ENCODE measurements at regions not wholly inside any gene's neighbourhood (a gene's known extent, or its start where the extent isn't known, plus 50 kb on each side); places are given as distances from the start of the nearest gene placed in this dataset.

- Histone ChIP-seq H3K27ac (replicated peaks in 1 of 4) (no peak overlapping the region), H3K36me3 (no peaks in the 10 kb centered on the region), H3K4me1 (no peaks in the 10 kb centered on the region), H3K4me3 (no peak overlapping the region), H3K27me3 (no peaks in the 10 kb centered on the region), H3K9me3 (no peaks in the 10 kb centered on the region)
- intact Hi-C loops (cut with DNase I), result no loop called here
- WGBS, result 66% methylated on average over 13 of the region's 13 CpGs
- DNase-seq (ENCODE audit: extremely low spot score), result no peak
- TF ChIP-seq EP300 (IDR thresholded peaks at IDR 0.05) (no peak), POLR2A (IDR thresholded peaks at IDR 0.05; ENCODE audit: low read depth) (no peak), POLR2AphosphoS5 (IDR thresholded peaks at IDR 0.05) (no peak)
- TF ChIP-seq, protein P1, sequence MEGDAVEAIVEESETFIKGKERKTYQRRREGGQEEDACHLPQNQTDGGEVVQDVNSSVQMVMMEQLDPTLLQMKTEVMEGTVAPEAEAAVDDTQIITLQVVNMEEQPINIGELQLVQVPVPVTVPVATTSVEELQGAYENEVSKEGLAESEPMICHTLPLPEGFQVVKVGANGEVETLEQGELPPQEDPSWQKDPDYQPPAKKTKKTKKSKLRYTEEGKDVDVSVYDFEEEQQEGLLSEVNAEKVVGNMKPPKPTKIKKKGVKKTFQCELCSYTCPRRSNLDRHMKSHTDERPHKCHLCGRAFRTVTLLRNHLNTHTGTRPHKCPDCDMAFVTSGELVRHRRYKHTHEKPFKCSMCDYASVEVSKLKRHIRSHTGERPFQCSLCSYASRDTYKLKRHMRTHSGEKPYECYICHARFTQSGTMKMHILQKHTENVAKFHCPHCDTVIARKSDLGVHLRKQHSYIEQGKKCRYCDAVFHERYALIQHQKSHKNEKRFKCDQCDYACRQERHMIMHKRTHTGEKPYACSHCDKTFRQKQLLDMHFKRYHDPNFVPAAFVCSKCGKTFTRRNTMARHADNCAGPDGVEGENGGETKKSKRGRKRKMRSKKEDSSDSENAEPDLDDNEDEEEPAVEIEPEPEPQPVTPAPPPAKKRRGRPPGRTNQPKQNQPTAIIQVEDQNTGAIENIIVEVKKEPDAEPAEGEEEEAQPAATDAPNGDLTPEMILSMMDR (IDR thresholded peaks at IDR 0.05), result no peak
Observed at GRCh38 chr11:90774727-90775566, 552.1 kb upstream of the CHORDC1 start.

DNA sequence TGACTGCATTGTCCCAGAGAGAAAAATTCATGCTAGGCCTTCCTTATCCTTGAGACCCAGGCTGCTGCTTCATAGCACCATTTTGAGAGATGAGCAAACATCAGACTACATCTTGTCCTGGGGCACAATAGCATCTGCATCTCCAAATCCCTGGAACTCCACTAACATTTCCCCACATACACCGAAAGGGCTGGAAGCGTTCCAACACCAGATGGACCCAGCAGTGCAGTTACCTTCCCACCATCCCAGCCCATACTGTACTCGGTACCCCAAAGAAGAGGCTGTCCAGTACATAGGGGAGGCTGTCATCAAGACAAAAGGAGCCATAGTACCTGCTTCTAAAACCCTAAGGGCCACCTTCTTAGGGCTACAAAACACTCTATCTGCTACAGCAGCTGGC, 547.2 kb upstream of the CHORDC1 start:
- no peak for DNase-seq (ENCODE audit: extremely low spot score)
- Histone ChIP-seq H3K27ac (replicated peaks in 1 of 4) (no peak overlapping the region), H3K4me3 (no peak overlapping the region), H3K36me3 (no peaks in the 10 kb centered on the region), H3K27me3 (no peaks in the 10 kb centered on the region), H3K4me1 (no peaks in the 10 kb centered on the region), H3K9me3 (no peaks in the 10 kb centered on the region)
- TF ChIP-seq POLR2A (IDR thresholded peaks at IDR 0.05; ENCODE audit: low read depth), result no peak
- WGBS, result 100% methylated on average over 3 of the region's 3 CpGs
- intact Hi-C loops (cut with DNase I), result no loop called here

DNA sequence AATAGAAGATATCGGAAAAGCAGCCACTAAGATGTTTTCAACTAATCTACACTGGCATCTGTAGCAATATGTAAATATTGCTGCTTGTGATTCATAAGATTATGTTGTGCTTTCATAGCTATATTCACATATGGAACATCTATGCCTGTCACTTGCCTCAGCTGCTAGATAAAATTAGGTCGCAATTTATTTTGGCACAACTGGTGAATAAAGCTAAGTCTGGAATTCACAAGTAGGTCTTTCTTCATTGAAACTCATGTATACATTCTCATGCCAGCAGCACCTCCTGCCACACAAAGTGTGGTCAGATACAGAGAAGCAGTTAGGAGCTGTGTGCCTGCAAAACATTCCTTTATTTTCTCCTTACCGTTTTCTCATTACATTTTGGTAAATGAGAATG, 543.3 kb upstream of the CHORDC1 start:
- Histone ChIP-seq H3K27ac (replicated peaks in 1 of 4) (no peak overlapping the region), H3K36me3 (no peaks in the 10 kb centered on the region), H3K4me1 (no peaks in the 10 kb centered on the region), H3K4me3 (no peak overlapping the region), H3K9me3 (no peaks in the 10 kb centered on the region), H3K27me3 (no peaks in the 10 kb centered on the region)
- WGBS, result 67% methylated on average over 3 of the region's 3 CpGs
- intact Hi-C loops (cut with DNase I), result no loop called here
- TF ChIP-seq, protein P1 (IDR thresholded peaks at IDR 0.05), result no peak
- no peak for TF ChIP-seq POLR2AphosphoS5 (IDR thresholded peaks at IDR 0.05)
- TF ChIP-seq EP300 (IDR thresholded peaks at IDR 0.05), result no peak
- no peak for TF ChIP-seq POLR2A (IDR thresholded peaks at IDR 0.05; ENCODE audit: low read depth)
- DNase-seq (ENCODE audit: extremely low spot score), result no peak

- 95% methylated on average over 4 of the region's 4 CpGs for WGBS
- no peak overlapping the region for H3K27ac ChIP-seq (replicated peaks in 1 of 4)
- H3K4me3 ChIP-seq, result no peak overlapping the region
- DNase-seq (ENCODE audit: extremely low spot score), result no peak
- no peak for TF ChIP-seq POLR2AphosphoS5 (IDR thresholded peaks at IDR 0.05)
- H3K4me1 ChIP-seq, result no peaks in the 10 kb centered on the region
- intact Hi-C loops (cut with DNase I), result no loop called here
- H3K27me3 ChIP-seq, result no peaks in the 10 kb centered on the region
- H3K9me3 ChIP-seq, result no peaks in the 10 kb centered on the region
- H3K36me3 ChIP-seq, result no peaks in the 10 kb centered on the region
Observed at GRCh38 chr11:90764691-90765090, 541.8 kb upstream of the CHORDC1 start.

DNA sequence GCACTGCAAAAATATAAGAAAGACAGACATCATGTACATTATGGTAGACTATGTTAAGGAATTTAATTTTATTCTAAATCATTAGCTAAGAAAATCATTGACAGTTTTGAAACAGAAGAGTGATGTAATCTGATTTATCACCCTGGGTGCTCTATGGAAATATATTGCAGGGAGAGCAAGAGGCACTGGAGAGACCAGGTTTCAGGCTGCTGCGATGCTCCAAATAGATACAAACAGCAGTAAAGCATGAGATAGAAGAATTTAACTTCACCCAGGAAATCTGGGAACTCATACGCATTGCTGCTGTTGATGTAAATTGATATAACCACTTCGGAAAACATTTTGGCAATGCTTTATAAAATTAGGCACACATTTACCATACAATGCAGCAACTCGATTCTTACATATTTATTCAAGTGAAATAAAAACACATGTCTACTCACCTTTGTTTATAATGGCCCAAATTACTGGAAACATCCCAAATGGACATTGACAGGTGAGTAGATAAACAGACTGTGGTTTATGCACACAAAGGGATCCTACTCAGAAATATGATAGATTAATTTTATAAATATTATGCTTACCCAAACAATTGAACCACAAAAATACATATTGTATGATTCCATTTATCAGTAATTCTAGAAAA, 535.1 kb upstream of the CHORDC1 start:
- intact Hi-C loops (cut with DNase I), result no loop called here
- H3K9me3 ChIP-seq, result no peaks in the 10 kb centered on the region
- no peaks in the 10 kb centered on the region for H3K36me3 ChIP-seq
- no peak overlapping the region for H3K27ac ChIP-seq (replicated peaks in 1 of 4)
- no peak overlapping the region for H3K4me3 ChIP-seq
- WGBS, result 62% methylated on average over 4 of the region's 4 CpGs
- no peaks in the 10 kb centered on the region for H3K4me1 ChIP-seq
- no peaks in the 10 kb centered on the region for H3K27me3 ChIP-seq
- TF ChIP-seq EP300 (IDR thresholded peaks at IDR 0.05) (no peak), POLR2AphosphoS5 (IDR thresholded peaks at IDR 0.05) (no peak), POLR2A (IDR thresholded peaks at IDR 0.05; ENCODE audit: low read depth) (no peak)
- TF ChIP-seq, protein P1 (IDR thresholded peaks at IDR 0.05), result no peak
- no peak for DNase-seq (ENCODE audit: extremely low spot score)
